ENCODE measurements at regions not wholly inside any gene's neighbourhood (a gene's known extent, or its start where the extent isn't known, plus 50 kb on each side); places are given as distances from the start of the nearest gene placed in this dataset.
"Not testable (repeated sequence)": the region's sequence is repeated elsewhere in the genome, so short reads cannot be mapped to it uniquely, and the experiment has no call there.

DNA sequence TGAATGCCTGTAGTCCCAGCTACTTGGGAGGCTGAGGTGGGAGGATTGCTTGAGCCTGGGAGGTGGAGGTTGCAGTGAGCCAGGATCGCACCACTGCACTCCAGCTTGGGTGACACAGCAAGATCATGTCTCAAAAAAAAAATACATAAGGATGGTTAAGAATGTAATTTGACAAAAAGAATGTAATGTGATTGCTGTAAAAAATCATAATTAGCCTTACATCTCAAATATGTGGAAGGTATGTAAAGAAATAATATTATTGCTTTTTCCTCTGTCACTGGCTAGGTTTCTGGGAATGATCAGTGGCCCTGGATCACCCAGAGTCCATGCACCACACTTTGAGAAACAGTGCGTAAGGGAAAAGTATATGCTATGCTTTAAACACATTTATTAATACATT is 106.1 kb upstream of the C1GALT1C1 start:
- Histone ChIP-seq H3K27ac (ENCODE audit: low read length) (no peak overlapping the region), H2AFZ (ENCODE audit: low read length) (no peak overlapping the region), H3K9me2 (replicated peaks; ENCODE audit: insufficient read depth, low read length) (no peaks in the 10 kb centered on the region), H3K36me3 (ENCODE audit: insufficient read depth, low read length) (no peaks in the 10 kb centered on the region), H3K4me3 (ENCODE audit: low read length) (no peak overlapping the region), H3K9me3 (ENCODE audit: low read length) (0 out of 2 replicates have a peak, but pooled peaks cover 5% of the 10 kb centered on the region), H3K4me1 (ENCODE audit: low read length) (no peaks in the 10 kb centered on the region), H3K9ac (ENCODE audit: low read length) (no peak overlapping the region), H4K20me1 (ENCODE audit: insufficient read depth, low read depth, low read length) (no peaks in the 10 kb centered on the region), H3K27me3 (ENCODE audit: low read length) (no peaks in the 10 kb centered on the region), H3K4me2 (ENCODE audit: low read depth, low read length, poor library complexity, severe bottlenecking) (no peak overlapping the region), H3K79me2 (ENCODE audit: low read length) (no peaks in the 10 kb centered on the region)
- DNase-seq = no peak

GRCh38 chrX:120732879-120733278 is 103.0 kb upstream of the C1GALT1C1 start:
- Histone ChIP-seq H3K36me3 (ENCODE audit: insufficient read depth, low read length) (no peaks in the 10 kb centered on the region), H3K4me2 (ENCODE audit: low read depth, low read length, poor library complexity, severe bottlenecking) (no peak overlapping the region), H3K9me2 (replicated peaks; ENCODE audit: insufficient read depth, low read length) (no peaks in the 10 kb centered on the region), H3K9me3 (ENCODE audit: low read length) (0 out of 2 replicates have a peak, but pooled peaks cover 5% of the 10 kb centered on the region), H3K4me1 (ENCODE audit: low read length) (peaks cover 5% of the 10 kb centered on the region), H3K9ac (ENCODE audit: low read length) (no peak overlapping the region), H2AFZ (ENCODE audit: low read length) (no peak overlapping the region), H3K4me3 (ENCODE audit: low read length) (no peak overlapping the region), H4K20me1 (ENCODE audit: insufficient read depth, low read depth, low read length) (no peaks in the 10 kb centered on the region), H3K27me3 (ENCODE audit: low read length) (no peaks in the 10 kb centered on the region), H3K27ac (ENCODE audit: low read length) (no peak overlapping the region), H3K79me2 (ENCODE audit: low read length) (no peaks in the 10 kb centered on the region)
- no peak for DNase-seq

GRCh38 chrX:120732461-120732860 is 102.6 kb upstream of the C1GALT1C1 start:
- no peak overlapping the region for H3K27ac ChIP-seq (ENCODE audit: low read length)
- peaks cover 10% of the 10 kb centered on the region for H3K4me1 ChIP-seq (ENCODE audit: low read length)
- no peaks in the 10 kb centered on the region for H3K27me3 ChIP-seq (ENCODE audit: low read length)
- no peak overlapping the region for H3K4me3 ChIP-seq (ENCODE audit: low read length)
- H2AFZ ChIP-seq (ENCODE audit: low read length) = no peak overlapping the region
- no peaks in the 10 kb centered on the region for H4K20me1 ChIP-seq (ENCODE audit: insufficient read depth, low read depth, low read length)
- no peaks in the 10 kb centered on the region for H3K79me2 ChIP-seq (ENCODE audit: low read length)
- DNase-seq = no peak
- no peaks in the 10 kb centered on the region for H3K9me2 ChIP-seq (replicated peaks; ENCODE audit: insufficient read depth, low read length)
- no peak overlapping the region for H3K4me2 ChIP-seq (ENCODE audit: low read depth, low read length, poor library complexity, severe bottlenecking)
- H3K9ac ChIP-seq (ENCODE audit: low read length) = no peak overlapping the region
- H3K36me3 ChIP-seq (ENCODE audit: insufficient read depth, low read length) = no peaks in the 10 kb centered on the region
- H3K9me3 ChIP-seq (ENCODE audit: low read length) = 0 out of 2 replicates have a peak, but pooled peaks cover 5% of the 10 kb centered on the region

GRCh38 chrX:120731386-120731785 is 101.5 kb upstream of the C1GALT1C1 start:
- Histone ChIP-seq H3K9me2 (replicated peaks; ENCODE audit: insufficient read depth, low read length) (no peaks in the 10 kb centered on the region), H3K27ac (ENCODE audit: low read length) (no peak overlapping the region), H3K27me3 (ENCODE audit: low read length) (no peaks in the 10 kb centered on the region), H2AFZ (ENCODE audit: low read length) (no peak overlapping the region), H3K79me2 (ENCODE audit: low read length) (no peaks in the 10 kb centered on the region), H3K36me3 (ENCODE audit: insufficient read depth, low read length) (no peaks in the 10 kb centered on the region), H3K9me3 (ENCODE audit: low read length) (0 out of 2 replicates have a peak, but pooled peaks cover 5% of the 10 kb centered on the region), H3K4me2 (ENCODE audit: low read depth, low read length, poor library complexity, severe bottlenecking) (no peak overlapping the region), H3K4me1 (ENCODE audit: low read length) (peaks cover 20% of the 10 kb centered on the region), H3K9ac (ENCODE audit: low read length) (no peak overlapping the region), H4K20me1 (ENCODE audit: insufficient read depth, low read depth, low read length) (no peaks in the 10 kb centered on the region), H3K4me3 (ENCODE audit: low read length) (no peak overlapping the region)
- no peak for DNase-seq

- H4K20me1 ChIP-seq (ENCODE audit: insufficient read depth, low read depth, low read length); H2AFZ ChIP-seq (ENCODE audit: low read length); H3K9me3 ChIP-seq (ENCODE audit: low read length); H3K27ac ChIP-seq (ENCODE audit: low read length); H3K9ac ChIP-seq (ENCODE audit: low read length); H3K4me2 ChIP-seq (ENCODE audit: low read depth, low read length, poor library complexity, severe bottlenecking); H3K27me3 ChIP-seq (ENCODE audit: low read length); DNase-seq; H3K4me3 ChIP-seq (ENCODE audit: low read length); H3K36me3 ChIP-seq (ENCODE audit: insufficient read depth, low read length); H3K79me2 ChIP-seq (ENCODE audit: low read length); H3K9me2 ChIP-seq (replicated peaks; ENCODE audit: insufficient read depth, low read length): not testable (repeated sequence)
- H3K4me1 ChIP-seq (ENCODE audit: low read length) = peaks cover 31% of the 10 kb centered on the region
These were observed 99.8 kb upstream of the C1GALT1C1 start for GRCh38 chrX:120729506-120730255.

GRCh38 chrX:120727911-120728310 is 98.1 kb upstream of the C1GALT1C1 start:
- H3K9me2 ChIP-seq (replicated peaks; ENCODE audit: insufficient read depth, low read length) = no peaks in the 10 kb centered on the region
- no peak for DNase-seq
- no peaks in the 10 kb centered on the region for H3K36me3 ChIP-seq (ENCODE audit: insufficient read depth, low read length)
- peak overlapping the region; percentile 21; the same call in 1 of the 2 replicates for H3K9ac ChIP-seq (ENCODE audit: low read length)
- no peak overlapping the region for H3K4me3 ChIP-seq (ENCODE audit: low read length)
- H3K4me2 ChIP-seq (ENCODE audit: low read depth, low read length, poor library complexity, severe bottlenecking) = no peak overlapping the region
- no peaks in the 10 kb centered on the region for H3K27me3 ChIP-seq (ENCODE audit: low read length)
- no peaks in the 10 kb centered on the region for H4K20me1 ChIP-seq (ENCODE audit: insufficient read depth, low read depth, low read length)
- H3K27ac ChIP-seq (ENCODE audit: low read length) = peak overlapping the region; percentile 85
- 0 out of 2 replicates have a peak overlapping the region, but pooled peaks have one; percentile 12 for H2AFZ ChIP-seq (ENCODE audit: low read length)
- H3K9me3 ChIP-seq (ENCODE audit: low read length) = 0 out of 2 replicates have a peak, but pooled peaks cover 5% of the 10 kb centered on the region
- H3K4me1 ChIP-seq (ENCODE audit: low read length) = peaks cover 31% of the 10 kb centered on the region
- no peaks in the 10 kb centered on the region for H3K79me2 ChIP-seq (ENCODE audit: low read length)

- Histone ChIP-seq H3K9ac (ENCODE audit: low read length) (peak overlapping the region; percentile 21; the same call in 1 of the 2 replicates), H3K27ac (ENCODE audit: low read length) (peak overlapping the region; percentile 85)
These were observed 97.6 kb upstream of the C1GALT1C1 start for GRCh38 chrX:120727452-120727851.

DNA sequence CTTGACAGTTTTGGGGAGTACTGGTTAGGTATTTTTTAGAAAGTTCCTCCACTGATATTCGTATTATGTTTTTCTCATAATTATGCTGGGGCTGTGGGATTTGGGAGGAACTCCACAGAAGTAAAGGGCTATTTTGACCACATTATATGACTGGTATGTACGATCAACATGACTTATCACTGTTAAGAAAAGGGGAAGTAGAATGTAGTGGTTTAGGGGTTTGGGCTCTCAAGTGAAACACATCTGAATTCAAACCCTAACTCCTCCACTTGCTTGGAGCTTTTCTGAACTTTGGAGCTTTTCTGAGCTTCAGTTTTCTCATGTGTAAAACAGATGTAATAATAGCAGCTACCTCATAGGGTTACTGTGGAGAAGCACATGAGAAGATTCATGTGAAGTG is 96.4 kb upstream of the C1GALT1C1 start:
- peak; percentile 79 for DNase-seq
- Histone ChIP-seq H3K9me2 (replicated peaks; ENCODE audit: insufficient read depth, low read length) (no peaks in the 10 kb centered on the region), H4K20me1 (ENCODE audit: insufficient read depth, low read depth, low read length) (no peaks in the 10 kb centered on the region), H3K79me2 (ENCODE audit: low read length) (no peaks in the 10 kb centered on the region), H3K36me3 (ENCODE audit: insufficient read depth, low read length) (no peaks in the 10 kb centered on the region), H3K4me3 (ENCODE audit: low read length) (no peak overlapping the region), H3K4me2 (ENCODE audit: low read depth, low read length, poor library complexity, severe bottlenecking) (peak overlapping the region; percentile 43), H3K9ac (ENCODE audit: low read length) (no peak overlapping the region), H3K27me3 (ENCODE audit: low read length) (no peaks in the 10 kb centered on the region), H3K27ac (ENCODE audit: low read length) (peak overlapping the region; percentile 85), H2AFZ (ENCODE audit: low read length) (no peak overlapping the region), H3K4me1 (ENCODE audit: low read length) (peaks cover 31% of the 10 kb centered on the region), H3K9me3 (ENCODE audit: low read length) (no peaks in the 10 kb centered on the region)

More at GRCh38 chrX:120727452-120727851, 97.6 kb upstream of the C1GALT1C1 start:
- DNase-seq = peak; percentile 51
- no peak overlapping the region for H3K4me2 ChIP-seq (ENCODE audit: low read depth, low read length, poor library complexity, severe bottlenecking)
- no peaks in the 10 kb centered on the region for H3K79me2 ChIP-seq (ENCODE audit: low read length)
- H2AFZ ChIP-seq (ENCODE audit: low read length) = 0 out of 2 replicates have a peak overlapping the region, but pooled peaks have one; percentile 12
- no peaks in the 10 kb centered on the region for H3K9me2 ChIP-seq (replicated peaks; ENCODE audit: insufficient read depth, low read length)
- no peaks in the 10 kb centered on the region for H3K27me3 ChIP-seq (ENCODE audit: low read length)
- H3K4me3 ChIP-seq (ENCODE audit: low read length) = no peak overlapping the region
- H3K9me3 ChIP-seq (ENCODE audit: low read length) = 0 out of 2 replicates have a peak, but pooled peaks cover 5% of the 10 kb centered on the region
- H3K36me3 ChIP-seq (ENCODE audit: insufficient read depth, low read length) = no peaks in the 10 kb centered on the region
- peaks cover 31% of the 10 kb centered on the region for H3K4me1 ChIP-seq (ENCODE audit: low read length)
- no peaks in the 10 kb centered on the region for H4K20me1 ChIP-seq (ENCODE audit: insufficient read depth, low read depth, low read length)

Measured in Karpas-422 (cell line).